ENCODE measurements at regions not wholly inside any gene's neighbourhood (a gene's known extent, or its start where the extent isn't known, plus 50 kb on each side); places are given as distances from the start of the nearest gene placed in this dataset.

DNA sequence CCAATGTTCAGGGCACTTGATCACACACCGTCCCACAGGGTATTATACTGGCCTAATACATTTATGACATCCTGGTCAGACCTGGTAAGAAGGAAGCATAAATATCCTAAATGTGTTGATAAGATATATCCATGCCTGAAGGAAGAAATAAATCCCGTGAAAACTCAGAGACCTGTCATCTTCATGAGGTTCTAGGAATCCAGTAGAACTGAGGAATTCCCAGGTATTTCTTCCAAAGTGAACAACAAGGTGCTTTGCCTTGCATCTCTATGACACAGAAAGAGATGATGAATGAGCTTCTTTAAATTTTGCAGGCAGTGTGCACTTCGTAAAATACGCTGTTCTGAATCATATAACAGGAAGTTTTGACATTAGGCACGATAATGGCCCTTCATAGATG lies 78.1 kb upstream of the VGLL3 start:
- Histone ChIP-seq H3K4me3 (ENCODE audit: low read depth in 1 of 3, low read length in 3 of 3) (no peak overlapping the region), H3K27ac (ENCODE audit: low read depth in 1 of 2, low read length in 2 of 2) (no peak overlapping the region), H3K27me3 (ENCODE audit: control insufficient read depth in 4 of 4, insufficient read depth in 4 of 4, low read length in 3 of 4) (no peaks in the 10 kb centered on the region), H3K9me3 (ENCODE audit: control insufficient read depth in 4 of 4, low read length in 3 of 4) (no peaks in the 10 kb centered on the region), H3K4me1 (ENCODE audit: control insufficient read depth in 4 of 4, insufficient read depth in 4 of 4, low read length in 3 of 4) (no peaks in the 10 kb centered on the region), H3K9ac (ENCODE audit: low read depth in 1 of 2, low read length in 2 of 2) (no peak overlapping the region), H3K36me3 (ENCODE audit: control insufficient read depth in 4 of 4, insufficient read depth in 3 of 4, low read depth in 1 of 4, low read length in 3 of 4) (no peaks in the 10 kb centered on the region)
- 85% methylated on average over 5 of the region's 5 CpGs for WGBS
- TF ChIP-seq FOXA2 (IDR thresholded peaks at IDR 0.05) = no peak
- no peak for TF ChIP-seq MAX (IDR thresholded peaks at IDR 0.05)
- no peak for TF ChIP-seq EGR1 (IDR thresholded peaks at IDR 0.05; ENCODE audit: low read depth in 2 of 2)
- no peak for TF ChIP-seq HNF4G (IDR thresholded peaks at IDR 0.05)
- no peak for TF ChIP-seq RXRA (IDR thresholded peaks at IDR 0.05)
- no peak for TF ChIP-seq TAF1 (conservative IDR thresholded peaks at IDR 0.05)
- TF ChIP-seq REST (IDR thresholded peaks at IDR 0.05) = no peak
- no peak for TF ChIP-seq HNF4A (conservative IDR thresholded peaks at IDR 0.05)
- no peak for TF ChIP-seq ATF3 (IDR thresholded peaks at IDR 0.05)
- TF ChIP-seq GABPA (IDR thresholded peaks at IDR 0.05 in 1 of 2, conservative IDR thresholded peaks at IDR 0.05 in 1 of 2) = no peak
- no peak for TF ChIP-seq YY1 (IDR thresholded peaks at IDR 0.05)
- no peak for TF ChIP-seq FOXA1 (IDR thresholded peaks at IDR 0.05)
- no peak for TF ChIP-seq RAD21 (IDR thresholded peaks at IDR 0.05)
- no peak for DNase-seq (ENCODE audit: low spot score)

GRCh38 chr3:87062685-87063084 lies 71.7 kb upstream of the VGLL3 start:
- H3K27me3 ChIP-seq (ENCODE audit: control insufficient read depth in 4 of 4, insufficient read depth in 4 of 4, low read length in 3 of 4) = no peaks in the 10 kb centered on the region
- TF ChIP-seq HNF4G (IDR thresholded peaks at IDR 0.05) (no peak), ATF3 (IDR thresholded peaks at IDR 0.05) (no peak), CTCF (IDR thresholded peaks at IDR 0.05; ENCODE audit: low read depth, low read length, missing input control) (no peak), REST (IDR thresholded peaks at IDR 0.05) (no peak), YY1 (IDR thresholded peaks at IDR 0.05) (no peak), GABPA (IDR thresholded peaks at IDR 0.05 in 1 of 2, conservative IDR thresholded peaks at IDR 0.05 in 1 of 2) (no peak), FOXA2 (IDR thresholded peaks at IDR 0.05) (no peak), JUND (IDR thresholded peaks at IDR 0.05) (no peak), HNF4A (conservative IDR thresholded peaks at IDR 0.05) (no peak), NR2F2 (IDR thresholded peaks at IDR 0.05) (no peak), EGR1 (IDR thresholded peaks at IDR 0.05; ENCODE audit: low read depth in 2 of 2) (no peak), SP1 (IDR thresholded peaks at IDR 0.05) (no peak), MAX (IDR thresholded peaks at IDR 0.05) (no peak), TAF1 (conservative IDR thresholded peaks at IDR 0.05) (no peak), FOXA1 (IDR thresholded peaks at IDR 0.05) (no peak), ZBTB33 (IDR thresholded peaks at IDR 0.05) (no peak), RXRA (IDR thresholded peaks at IDR 0.05) (no peak), RAD21 (IDR thresholded peaks at IDR 0.05) (no peak)
- no peak overlapping the region for H3K27ac ChIP-seq (ENCODE audit: low read depth in 1 of 2, low read length in 2 of 2)
- H3K4me1 ChIP-seq (ENCODE audit: control insufficient read depth in 4 of 4, insufficient read depth in 4 of 4, low read length in 3 of 4) = no peaks in the 10 kb centered on the region
- H3K9me3 ChIP-seq (ENCODE audit: control insufficient read depth in 4 of 4, low read length in 3 of 4) = no peaks in the 10 kb centered on the region
- DNase-seq (ENCODE audit: low spot score) = no peak
- no peaks in the 10 kb centered on the region for H3K36me3 ChIP-seq (ENCODE audit: control insufficient read depth in 4 of 4, insufficient read depth in 3 of 4, low read depth in 1 of 4, low read length in 3 of 4)
- 89% methylated on average over 3 of the region's 3 CpGs for WGBS
- no peak overlapping the region for H3K4me3 ChIP-seq (ENCODE audit: low read depth in 1 of 3, low read length in 3 of 3)
- no peak overlapping the region for H3K9ac ChIP-seq (ENCODE audit: low read depth in 1 of 2, low read length in 2 of 2)
